Keratinocyte (primary cell): ENCODE measurements at regions not wholly inside any gene's neighbourhood (a gene's known extent, or its start where the extent isn't known, plus 50 kb on each side); places are given as distances from the start of the nearest gene placed in this dataset.

Source experiments
- DNase-seq: peaks from one replicate; pipeline ENCODE4 v3.0.0-alpha.2; 2011; ENCODE audit warnings: low read depth, missing footprints, low spot score
- FAIRE-seq: peaks from 2 replicates; lab custom pipeline; 2011; peaks lifted over from hg19 to GRCh38; lab: Jason Lieb, UNC
- H2AFZ ChIP-seq: 2 replicates; pipeline ENCODE4 v1.6.0; 2012; ENCODE audit warnings: low read length, control low read depth, inconsistent platforms; ENCODE audit not compliant: control insufficient read depth
- H3K27ac ChIP-seq: 2 replicates; pipeline ENCODE4 v1.5.1; 2011; ENCODE audit warnings: low read length; ENCODE audit not compliant: control insufficient read depth, insufficient read depth
- H3K27me3 ChIP-seq: 3 replicates; pipeline ENCODE4 v1.6.0; 2011; ENCODE audit warnings: low read length; ENCODE audit not compliant: control insufficient read depth, insufficient read depth; ENCODE audit errors: extremely low read depth
- H3K36me3 ChIP-seq, 2 experiments: 2 replicates in 1 of 2; 3 replicates in 1 of 2; pipeline ENCODE4 v1.5.1; 2011; ENCODE audit warnings: low read length in 2 of 2, mild to moderate bottlenecking in 1 of 2; ENCODE audit not compliant: control insufficient read depth in 2 of 2, insufficient read depth in 2 of 2; ENCODE audit errors: extremely low read depth in 1 of 2
- H3K4me1 ChIP-seq: 3 replicates; pipeline ENCODE4 v1.5.1; 2011; ENCODE audit warnings: low read length; ENCODE audit not compliant: control insufficient read depth, insufficient read depth; ENCODE audit errors: extremely low read depth
- H3K4me2 ChIP-seq: 3 replicates; pipeline ENCODE4 v1.6.0; 2011; ENCODE audit warnings: low read depth, low read length; ENCODE audit not compliant: control insufficient read depth, insufficient read depth; ENCODE audit errors: extremely low read depth
- H3K4me3 ChIP-seq, 3 experiments: fragments of 200-600 bp in 1 of 3; sonication (generic) in 1 of 3; 2 replicates in 2 of 3; 3 replicates in 1 of 3; pipeline ENCODE4 v1.5.1; 2011 to 2016; ENCODE audit warnings: low read length in 3 of 3, mild to moderate bottlenecking in 3 of 3, control low read depth in 2 of 3, inconsistent platforms in 1 of 3, low read depth in 1 of 3, mixed read lengths in 1 of 3, mixed run types in 1 of 3, moderate library complexity in 1 of 3; ENCODE audit not compliant: control insufficient read depth in 2 of 3, insufficient read depth in 2 of 3; ENCODE audit errors: extremely low read depth in 1 of 3
- H3K79me2 ChIP-seq: 2 replicates; pipeline ENCODE4 v1.6.0; 2012; ENCODE audit warnings: low read length; ENCODE audit not compliant: control insufficient read depth, insufficient read depth
- H3K9ac ChIP-seq: 3 replicates; pipeline ENCODE4 v1.6.0; 2011; ENCODE audit warnings: low read length; ENCODE audit not compliant: control insufficient read depth, insufficient read depth; ENCODE audit errors: extremely low read depth
- H3K9me1 ChIP-seq: 3 replicates; pipeline ENCODE4 v1.6.0; 2011; ENCODE audit warnings: low read length; ENCODE audit not compliant: control insufficient read depth, insufficient read depth; ENCODE audit errors: extremely low read depth
- H3K9me3 ChIP-seq: 2 replicates; pipeline ENCODE4 v1.5.1; 2012; ENCODE audit warnings: low read depth, low read length; ENCODE audit not compliant: control insufficient read depth
- H4K20me1 ChIP-seq: 3 replicates; pipeline ENCODE4 v1.6.0; 2011; ENCODE audit warnings: low read length; ENCODE audit not compliant: control insufficient read depth, insufficient read depth; ENCODE audit errors: extremely low read depth
- EZH2 ChIP-seq: IDR thresholded peaks from one replicate; pipeline ENCODE4 v1.6.1; 2012; ENCODE audit warnings: inconsistent platforms, mild to moderate bottlenecking, low read length, moderate library complexity
- dilution Hi-C: fragments of 300-500 bp; cut with MboI; formaldehyde crosslinking; loops from one replicate; pipeline ENCODE4 v1.7.0; 2020; ENCODE audit warnings: low sequenced_read_pairs; ENCODE audit not compliant: extremely low pct_ligation_motif_present
- TF ChIP-seq, protein P1 (sequence below), 3 experiments: IDR thresholded peaks in 1 of 3; conservative IDR thresholded peaks in 1 of 3; optimal IDR thresholded peaks in 1 of 3; 2 replicates in 2 of 3; 3 replicates in 1 of 3; pipeline versions ENCODE3 to v1.5.1; 2011; ENCODE audit warnings: low read length in 3 of 3, mild to moderate bottlenecking in 3 of 3, moderate library complexity in 2 of 3, control low read depth in 1 of 3, inconsistent platforms in 1 of 3; ENCODE audit not compliant: insufficient read depth in 2 of 3; ENCODE audit errors: extremely low read depth in 1 of 3

DNA sequence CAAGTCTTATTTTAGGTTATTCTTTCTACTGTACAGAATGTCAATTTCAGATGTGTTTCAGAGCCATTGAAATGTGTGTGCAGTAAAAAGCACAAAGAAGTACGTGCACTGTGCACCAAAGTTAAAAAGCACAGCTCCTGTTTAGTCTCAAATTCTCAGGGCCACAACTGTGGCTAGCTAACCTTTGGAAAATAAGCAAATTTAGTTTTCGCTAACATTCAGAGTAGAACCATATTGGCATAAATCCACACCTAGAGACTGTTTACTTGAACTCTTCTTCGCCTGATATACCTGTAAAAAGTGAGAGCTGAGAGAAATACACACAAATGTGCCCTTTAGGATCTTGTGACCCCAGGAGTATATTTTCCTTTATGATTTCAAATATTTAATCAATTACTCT is 353.9 kb downstream of the TFEC start:
- no peaks in the 10 kb centered on the region for H3K27me3 ChIP-seq
- DNase-seq, result no peak
- H3K4me2 ChIP-seq, result no peak overlapping the region
- H3K36me3 ChIP-seq, result no peaks in the 10 kb centered on the region
- no peaks in the 10 kb centered on the region for H3K9me1 ChIP-seq
- no peak overlapping the region for H2AFZ ChIP-seq
- no peaks in the 10 kb centered on the region for H3K79me2 ChIP-seq
- no peaks in the 10 kb centered on the region for H3K9me3 ChIP-seq
- no peak overlapping the region for H3K4me3 ChIP-seq
- dilution Hi-C loops, result no loop called here
- no peaks in the 10 kb centered on the region for H3K4me1 ChIP-seq
- no peaks in the 10 kb centered on the region for H4K20me1 ChIP-seq
- no peak overlapping the region for H3K9ac ChIP-seq
- no peak for TF ChIP-seq EZH2
- TF ChIP-seq, protein P1, sequence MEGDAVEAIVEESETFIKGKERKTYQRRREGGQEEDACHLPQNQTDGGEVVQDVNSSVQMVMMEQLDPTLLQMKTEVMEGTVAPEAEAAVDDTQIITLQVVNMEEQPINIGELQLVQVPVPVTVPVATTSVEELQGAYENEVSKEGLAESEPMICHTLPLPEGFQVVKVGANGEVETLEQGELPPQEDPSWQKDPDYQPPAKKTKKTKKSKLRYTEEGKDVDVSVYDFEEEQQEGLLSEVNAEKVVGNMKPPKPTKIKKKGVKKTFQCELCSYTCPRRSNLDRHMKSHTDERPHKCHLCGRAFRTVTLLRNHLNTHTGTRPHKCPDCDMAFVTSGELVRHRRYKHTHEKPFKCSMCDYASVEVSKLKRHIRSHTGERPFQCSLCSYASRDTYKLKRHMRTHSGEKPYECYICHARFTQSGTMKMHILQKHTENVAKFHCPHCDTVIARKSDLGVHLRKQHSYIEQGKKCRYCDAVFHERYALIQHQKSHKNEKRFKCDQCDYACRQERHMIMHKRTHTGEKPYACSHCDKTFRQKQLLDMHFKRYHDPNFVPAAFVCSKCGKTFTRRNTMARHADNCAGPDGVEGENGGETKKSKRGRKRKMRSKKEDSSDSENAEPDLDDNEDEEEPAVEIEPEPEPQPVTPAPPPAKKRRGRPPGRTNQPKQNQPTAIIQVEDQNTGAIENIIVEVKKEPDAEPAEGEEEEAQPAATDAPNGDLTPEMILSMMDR (optimal IDR thresholded peaks at IDR 0.05 in 1 of 3, IDR thresholded peaks at IDR 0.05 in 1 of 3, conservative IDR thresholded peaks at IDR 0.05 in 1 of 3; ENCODE audit: extremely low read depth in 1 of 3, insufficient read depth in 2 of 3, low read length in 3 of 3), result no peak
- FAIRE-seq, result no peak
- no peak overlapping the region for H3K27ac ChIP-seq

DNA sequence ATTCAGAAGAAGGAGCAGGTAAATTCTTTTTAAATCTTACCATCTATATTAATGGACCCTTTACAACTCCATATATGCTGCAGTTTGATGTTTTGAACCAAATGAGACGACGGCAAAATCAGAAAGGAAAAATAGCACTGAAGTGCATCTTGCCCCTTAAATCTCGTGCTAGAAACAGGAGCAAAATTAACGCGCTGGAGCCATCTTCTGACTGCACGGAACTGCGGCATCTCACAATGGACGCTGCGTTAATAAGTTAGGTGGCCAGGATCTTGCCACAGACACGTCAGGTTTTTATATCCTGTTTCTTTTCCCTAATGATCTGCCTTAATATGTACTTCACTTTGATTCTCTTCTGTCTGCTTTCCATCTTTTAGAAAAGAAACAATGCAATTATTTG is 354.5 kb downstream of the TFEC start:
- Histone ChIP-seq H3K9me3 (no peaks in the 10 kb centered on the region), H3K9me1 (no peaks in the 10 kb centered on the region), H3K27ac (no peak overlapping the region), H3K27me3 (no peaks in the 10 kb centered on the region), H3K9ac (no peak overlapping the region), H3K36me3 (no peaks in the 10 kb centered on the region), H3K4me3 (no peak overlapping the region), H3K4me1 (no peaks in the 10 kb centered on the region), H3K4me2 (no peak overlapping the region), H2AFZ (peak overlapping the region; percentile 52), H3K79me2 (no peaks in the 10 kb centered on the region), H4K20me1 (no peaks in the 10 kb centered on the region)
- DNase-seq (no peak), FAIRE-seq (no peak)
- dilution Hi-C loops, result no loop called here
- TF ChIP-seq, protein P1 (optimal IDR thresholded peaks at IDR 0.05 in 1 of 3, IDR thresholded peaks at IDR 0.05 in 1 of 3, conservative IDR thresholded peaks at IDR 0.05 in 1 of 3; ENCODE audit: extremely low read depth in 1 of 3, insufficient read depth in 2 of 3, low read length in 3 of 3), result peak; percentile 6 to 75 (median 23)
- no peak for TF ChIP-seq EZH2
